CD14-positive monocyte (primary cell): ENCODE measurements at regions not wholly inside any gene's neighbourhood (a gene's known extent, or its start where the extent isn't known, plus 50 kb on each side); places are given as distances from the start of the nearest gene placed in this dataset.

Experiments used
- DNase-seq, 3 donors: peaks; one replicate each; pipeline ENCODE4 v3.0.0-alpha.2; 2011 to 2022
- H2AFZ ChIP-seq: 2 replicates; pipeline ENCODE4 v1.6.0; 2012; ENCODE audit warnings: mild to moderate bottlenecking, low read depth, low read length, inconsistent platforms; ENCODE audit not compliant: insufficient read depth, poor library complexity, severe bottlenecking
- H3K27ac ChIP-seq, 2 donors: 1 replicate in 1 of 2; 2 replicates in 1 of 2; pipeline ENCODE4 v1.5.1; 2012 to 2013; ENCODE audit warnings: low read length in 2 of 2, control low read depth in 1 of 2, inconsistent platforms in 1 of 2, low read depth in 1 of 2, mild to moderate bottlenecking in 1 of 2
- H3K27me3 ChIP-seq, 2 donors: one replicate each; pipeline versions ENCODE4 v1.6.0 to v1.6.1; 2011 to 2013; ENCODE audit warnings: low read length in 2 of 2; ENCODE audit not compliant: control insufficient read depth in 2 of 2, insufficient read depth in 2 of 2
- H3K36me3 ChIP-seq, 2 donors: replicated peaks in 1 of 2; 1 replicate in 1 of 2; 2 replicates in 1 of 2; pipeline versions ENCODE4 v1.5.1 to v1.6.1; 2012 to 2013; ENCODE audit warnings: low read length in 2 of 2, control low read depth in 1 of 2, inconsistent platforms in 1 of 2, mild to moderate bottlenecking in 1 of 2; ENCODE audit not compliant: insufficient read depth in 2 of 2, control insufficient read depth in 1 of 2
- H3K4me1 ChIP-seq, 2 donors: 1 replicate in 1 of 2; 2 replicates in 1 of 2; pipeline versions ENCODE4 v1.5.1 to v1.6.1; 2012 to 2013; ENCODE audit warnings: low read length in 2 of 2, control low read depth in 1 of 2, inconsistent platforms in 1 of 2, mild to moderate bottlenecking in 1 of 2, moderate library complexity in 1 of 2; ENCODE audit not compliant: insufficient read depth in 2 of 2, control insufficient read depth in 1 of 2
- H3K4me2 ChIP-seq: replicated peaks from 2 replicates; pipeline ENCODE3; 2012; ENCODE audit warnings: low read length, moderate library complexity, mild to moderate bottlenecking; ENCODE audit not compliant: poor library complexity, severe bottlenecking; ENCODE audit errors: extremely low read depth
- H3K4me3 ChIP-seq, 3 experiments: fragments of 200-600 bp in 1 of 3; sonication (generic) in 1 of 3; replicated peaks in 1 of 3; 1 replicate in 2 of 3; 2 replicates in 1 of 3; pipeline ENCODE4 v1.5.1; 2011 to 2013; ENCODE audit warnings: low read length in 3 of 3, mild to moderate bottlenecking in 3 of 3, control low read depth in 2 of 3, low read depth in 2 of 3, inconsistent platforms in 1 of 3, moderate library complexity in 1 of 3
- H3K79me2 ChIP-seq: 2 replicates; pipeline ENCODE4 v1.6.0; 2012; ENCODE audit warnings: mild to moderate bottlenecking, control low read depth, inconsistent platforms, low read length, moderate library complexity; ENCODE audit not compliant: insufficient read depth
- H3K9ac ChIP-seq: 2 replicates; pipeline ENCODE4 v1.6.0; 2017; ENCODE audit warnings: low read length, mild to moderate bottlenecking; ENCODE audit not compliant: insufficient read depth, poor library complexity, severe bottlenecking
- H3K9me3 ChIP-seq, 2 donors: replicated peaks in 1 of 2; 1 replicate in 1 of 2; 2 replicates in 1 of 2; pipeline versions ENCODE4 v1.5.1 to v1.6.1; 2012 to 2013; ENCODE audit warnings: low read length in 2 of 2, control low read depth in 1 of 2; ENCODE audit not compliant: control insufficient read depth in 1 of 2, insufficient read depth in 1 of 2
- H4K20me1 ChIP-seq: 2 replicates; pipeline ENCODE4 v1.6.0; 2012; ENCODE audit warnings: mild to moderate bottlenecking, low read length, control low read depth, moderate library complexity; ENCODE audit not compliant: insufficient read depth
- H3K27ac Mint-ChIP-seq, 7 donors: one replicate each; pipeline ENCODE4 v1.8.0; 2020; ENCODE audit warnings: mild to moderate bottlenecking in 7 of 7, mixed read lengths in 7 of 7, moderate library complexity in 6 of 7, inconsistent platforms in 2 of 7
- H3K27me3 Mint-ChIP-seq, 3 donors: one replicate each; pipeline ENCODE4 v1.8.0; 2021 to 2022; ENCODE audit warnings: low read depth in 3 of 3, mild to moderate bottlenecking in 3 of 3, mixed read lengths in 3 of 3, moderate library complexity in 3 of 3, inconsistent platforms in 1 of 3
- H3K36me3 Mint-ChIP-seq, 2 donors: one replicate each; pipeline ENCODE4 v1.8.0; 2020; ENCODE audit warnings: mixed read lengths in 2 of 2, inconsistent platforms in 1 of 2, mild to moderate bottlenecking in 1 of 2
- H3K4me1 Mint-ChIP-seq: one replicate; pipeline ENCODE4 v1.8.0; 2020; ENCODE audit warnings: mild to moderate bottlenecking, mixed read lengths
- H3K4me3 Mint-ChIP-seq, 2 donors: one replicate each; pipeline ENCODE4 v1.8.0; 2020; ENCODE audit warnings: mild to moderate bottlenecking in 2 of 2, mixed read lengths in 2 of 2, moderate library complexity in 1 of 2
- H3K9me3 Mint-ChIP-seq, 7 donors: one replicate each; pipeline ENCODE4 v1.8.0; 2020 to 2022; ENCODE audit warnings: mixed read lengths in 7 of 7, mild to moderate bottlenecking in 6 of 7, moderate library complexity in 6 of 7, inconsistent platforms in 2 of 7
- WGBS: methylation state at CpG from one replicate; pipeline ENCODE4 v1.1.5; 2013; ENCODE audit warnings: missing lambda C conversion rate; ENCODE audit not compliant: insufficient coverage; 5-methylcytosine and 5-hydroxymethylcytosine counted together
- intact Hi-C, 2 donors: fragments of 100-400 bp; cut with micrococcal nuclease; formaldehyde crosslinking; loops; one replicate each; pipeline versions ENCODE4 v1.15.0 to v1.15.1; 2023
- TF ChIP-seq, protein P1 (sequence below): fragments of 200-600 bp; IDR thresholded peaks from one replicate; pipeline ENCODE4 v1.8.0; 2022; ENCODE audit warnings: antibody characterized with exemption, mild to moderate bottlenecking

- H3K9me3 Mint-ChIP-seq, result peaks cover 0 to 2% (median 0%) of the 10 kb centered on the region in 7 donors
- H2AFZ ChIP-seq, result no peak overlapping the region
- no peak overlapping the region for H3K27ac ChIP-seq
- H3K4me3 ChIP-seq, result no peak overlapping the region
- no peaks in the 10 kb centered on the region for H3K36me3 Mint-ChIP-seq
- intact Hi-C loops, result no loop called here
- no peak overlapping the region for H3K4me2 ChIP-seq
- TF ChIP-seq, protein P1, sequence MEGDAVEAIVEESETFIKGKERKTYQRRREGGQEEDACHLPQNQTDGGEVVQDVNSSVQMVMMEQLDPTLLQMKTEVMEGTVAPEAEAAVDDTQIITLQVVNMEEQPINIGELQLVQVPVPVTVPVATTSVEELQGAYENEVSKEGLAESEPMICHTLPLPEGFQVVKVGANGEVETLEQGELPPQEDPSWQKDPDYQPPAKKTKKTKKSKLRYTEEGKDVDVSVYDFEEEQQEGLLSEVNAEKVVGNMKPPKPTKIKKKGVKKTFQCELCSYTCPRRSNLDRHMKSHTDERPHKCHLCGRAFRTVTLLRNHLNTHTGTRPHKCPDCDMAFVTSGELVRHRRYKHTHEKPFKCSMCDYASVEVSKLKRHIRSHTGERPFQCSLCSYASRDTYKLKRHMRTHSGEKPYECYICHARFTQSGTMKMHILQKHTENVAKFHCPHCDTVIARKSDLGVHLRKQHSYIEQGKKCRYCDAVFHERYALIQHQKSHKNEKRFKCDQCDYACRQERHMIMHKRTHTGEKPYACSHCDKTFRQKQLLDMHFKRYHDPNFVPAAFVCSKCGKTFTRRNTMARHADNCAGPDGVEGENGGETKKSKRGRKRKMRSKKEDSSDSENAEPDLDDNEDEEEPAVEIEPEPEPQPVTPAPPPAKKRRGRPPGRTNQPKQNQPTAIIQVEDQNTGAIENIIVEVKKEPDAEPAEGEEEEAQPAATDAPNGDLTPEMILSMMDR, result no peak
- H3K4me3 Mint-ChIP-seq, result no peak overlapping the region
- no peak overlapping the region for H3K27ac Mint-ChIP-seq
- H3K4me1 Mint-ChIP-seq, result no peaks in the 10 kb centered on the region
- peaks cover 0 to 2% (median 1%) of the 10 kb centered on the region in 3 donors for H3K27me3 Mint-ChIP-seq
- H3K36me3 ChIP-seq, result no peaks in the 10 kb centered on the region
- no peak overlapping the region for H3K9ac ChIP-seq
- no peaks in the 10 kb centered on the region for H4K20me1 ChIP-seq
- no peaks in the 10 kb centered on the region for H3K27me3 ChIP-seq
- no peaks in the 10 kb centered on the region for H3K4me1 ChIP-seq
- H3K9me3 ChIP-seq, result no peaks in the 10 kb centered on the region
- H3K79me2 ChIP-seq, result no peaks in the 10 kb centered on the region
- DNase-seq, result no peak
Measured at GRCh38 chr3:25913179-25913578, 123.3 kb downstream of the OXSM start.

DNA sequence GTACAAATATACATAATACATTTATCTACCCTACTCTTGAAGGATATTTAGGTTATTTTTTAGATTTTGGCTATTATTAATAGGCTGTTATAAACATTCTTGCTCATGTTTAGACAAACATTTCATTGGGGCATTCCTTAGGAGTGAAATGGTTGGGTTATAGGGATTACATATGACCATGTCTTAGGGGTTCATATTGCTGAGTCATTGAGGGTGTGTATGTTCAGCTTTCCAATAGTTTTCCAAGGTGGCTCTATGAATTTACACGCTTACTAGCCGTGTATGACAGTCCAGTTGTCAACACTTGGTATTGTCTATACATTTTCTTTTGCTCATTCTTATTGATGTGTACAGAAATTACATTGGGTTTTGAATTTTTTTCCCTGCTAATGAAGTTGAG is 125.8 kb downstream of the OXSM start:
- TF ChIP-seq, protein P1, result no peak
- Histone ChIP-seq H3K27me3 (no peaks in the 10 kb centered on the region), H2AFZ (no peak overlapping the region), H3K9me3 (no peaks in the 10 kb centered on the region), H4K20me1 (no peaks in the 10 kb centered on the region), H3K4me2 (no peak overlapping the region), H3K36me3 (no peaks in the 10 kb centered on the region), H3K4me1 (no peaks in the 10 kb centered on the region), H3K9ac (no peak overlapping the region), H3K27ac (no peak overlapping the region), H3K4me3 (no peak overlapping the region), H3K79me2 (no peaks in the 10 kb centered on the region)
- Mint-ChIP-seq H3K4me1 (no peaks in the 10 kb centered on the region), H3K4me3 (no peak overlapping the region), H3K36me3 (no peaks in the 10 kb centered on the region), H3K27me3 (peaks cover 0 to 2% (median 0%) of the 10 kb centered on the region in 3 donors), H3K9me3 (peaks cover 0 to 6% (median 2%) of the 10 kb centered on the region in 7 donors), H3K27ac (no peak overlapping the region)
- no CpG with 5 or more reads among the region's 2 CpGs for WGBS
- intact Hi-C loops, result no loop called here
- no peak for DNase-seq
